SK-N-SH (cell line): ENCODE measurements at regions not wholly inside any gene's neighbourhood (a gene's known extent, or its start where the extent isn't known, plus 50 kb on each side); places are given as distances from the start of the nearest gene placed in this dataset.

Experiments used
- CTCF ChIA-PET: fragments of 300-600, 350-600 bp; formaldehyde crosslinking; extraction: SDS; loops from one replicate; lab custom pipeline; 2021; lab: Yijun Ruan, JAX
- POLR2A ChIA-PET: fragments of 350-600 bp; sonication (Branson Sonifier 250); formaldehyde crosslinking; extraction: SDS; loops from one replicate; lab custom pipeline; 2020; ENCODE audit warnings: antibody characterized with exemption, inconsistent platforms; lab: Yijun Ruan, JAX
- DNase-seq: peaks from one replicate; pipeline ENCODE4 v3.0.0; 2012
- H2AFZ ChIP-seq: fragments of 200-600 bp; sonication (generic); 2 replicates; pipeline ENCODE4 v1.8.1; 2016; ENCODE audit warnings: antibody characterized with exemption, mild to moderate bottlenecking, low read depth
- H3F3A ChIP-seq: fragments of 200-600 bp; sonication (generic); replicated peaks from 2 replicates; pipeline ENCODE3; 2016; ENCODE audit warnings: antibody characterized with exemption, mild to moderate bottlenecking; ENCODE audit not compliant: insufficient read depth
- H3K27ac ChIP-seq, 2 experiments: fragments of 200-500 bp in 1 of 2; fragments of 200-600 bp in 1 of 2; sonication (Bioruptor generic) in 1 of 2; sonication (generic), shearing (Covaris generic) in 1 of 2; 2 replicates each; pipeline versions ENCODE4 v1.5.1 to v1.6.1; 2014 to 2016; ENCODE audit warnings: low read depth in 2 of 2, inconsistent platforms in 1 of 2, low read length in 1 of 2, mild to moderate bottlenecking in 1 of 2, mixed read lengths in 1 of 2
- H3K27me3 ChIP-seq: fragments of 200-600 bp; sonication (generic), shearing (Covaris generic); 2 replicates; pipeline ENCODE4 v1.6.1; 2016; ENCODE audit warnings: mixed run types; ENCODE audit not compliant: insufficient read depth
- H3K36me3 ChIP-seq, 2 experiments: fragments of 200-500 bp in 1 of 2; fragments of 200-600 bp in 1 of 2; sonication (Bioruptor generic) in 1 of 2; sonication (generic) in 1 of 2; replicated peaks in 1 of 2; 2 replicates each; pipeline versions ENCODE3 to v1.5.1; 2014 to 2016; ENCODE audit warnings: low read length in 1 of 2, mild to moderate bottlenecking in 1 of 2; ENCODE audit not compliant: insufficient read depth in 2 of 2, control insufficient read depth in 1 of 2
- H3K4me1 ChIP-seq, 2 experiments: fragments of 200-500 bp in 1 of 2; fragments of 200-600 bp in 1 of 2; sonication (Bioruptor generic) in 1 of 2; sonication (generic), shearing (Covaris generic) in 1 of 2; 2 replicates each; pipeline versions ENCODE4 v1.5.1 to v1.6.1; 2014 to 2016; ENCODE audit warnings: low read depth in 1 of 2, low read length in 1 of 2, mixed run types in 1 of 2; ENCODE audit not compliant: insufficient read depth in 2 of 2, control insufficient read depth in 1 of 2
- H3K4me2 ChIP-seq: fragments of 200-600 bp; sonication (generic), shearing (Covaris generic); 2 replicates; pipeline ENCODE4 v1.6.1; 2017; ENCODE audit warnings: mixed run types
- H3K4me3 ChIP-seq, 2 experiments: fragments of 200-500 bp in 1 of 2; fragments of 200-600 bp in 1 of 2; sonication (Bioruptor generic) in 1 of 2; sonication (generic), shearing (Covaris generic) in 1 of 2; 2 replicates each; pipeline versions ENCODE4 v1.5.1 to v1.8.1; 2014 to 2016; ENCODE audit warnings: low read depth in 2 of 2, inconsistent platforms in 1 of 2, low read length in 1 of 2, mild to moderate bottlenecking in 1 of 2, mixed read lengths in 1 of 2, moderate library complexity in 1 of 2
- H3K79me2 ChIP-seq: fragments of 200-600 bp; sonication (generic); 2 replicates; pipeline ENCODE4 v1.8.1; 2017; ENCODE audit warnings: mild to moderate bottlenecking; ENCODE audit not compliant: insufficient read depth
- H3K9ac ChIP-seq: fragments of 200-600 bp; sonication (generic); 2 replicates; pipeline ENCODE4 v1.6.1; 2017; ENCODE audit warnings: mixed run types
- H3K9me2 ChIP-seq: fragments of 200-600 bp; sonication (generic); 2 replicates; pipeline ENCODE4 v1.6.1; 2017; ENCODE audit warnings: mixed run types
- H3K9me3 ChIP-seq: fragments of 200-600 bp; sonication (generic); 2 replicates; pipeline ENCODE4 v1.6.1; 2017; ENCODE audit warnings: mixed run types, mild to moderate bottlenecking, moderate library complexity
- H4K20me1 ChIP-seq: fragments of 200-600 bp; sonication (generic); 2 replicates; pipeline ENCODE4 v1.6.1; 2017; ENCODE audit warnings: mild to moderate bottlenecking, mixed run types; ENCODE audit not compliant: insufficient read depth
- CHD2 ChIP-seq: fragments of 150-350 bp; IDR thresholded peaks from 2 replicates; pipeline ENCODE4 v1.6.1; 2018; ENCODE audit warnings: low read length; ENCODE audit not compliant: partially characterized antibody
- EP300 ChIP-seq, 2 experiments: IDR thresholded peaks; 2 replicates each; pipeline versions ENCODE4 v1.4.0 to v1.6.1; 2012; ENCODE audit warnings: borderline replicate concordance in 1 of 2, low read depth in 1 of 2, low read length in 1 of 2
- FOXM1 ChIP-seq: IDR thresholded peaks from 2 replicates; pipeline ENCODE4 v1.4.0; 2012; ENCODE audit warnings: low read depth, mild to moderate bottlenecking
- MXI1 ChIP-seq: IDR thresholded peaks from 2 replicates; pipeline ENCODE4 v1.6.1; 2012; ENCODE audit warnings: mild to moderate bottlenecking, low read depth, low read length, improper control_type of control experiment
- NFIC ChIP-seq: IDR thresholded peaks from 2 replicates; pipeline ENCODE4 v1.4.0; 2012; ENCODE audit warnings: borderline replicate concordance
- NRF1 ChIP-seq: IDR thresholded peaks from 2 replicates; pipeline ENCODE4 v1.6.1; 2012; ENCODE audit warnings: low read depth, mild to moderate bottlenecking, low read length
- RAD21 ChIP-seq: IDR thresholded peaks from 2 replicates; pipeline ENCODE4 v1.6.1; 2012; ENCODE audit warnings: mild to moderate bottlenecking, low read length
- RCOR1 ChIP-seq: fragments of 150-350 bp; IDR thresholded peaks from 2 replicates; pipeline ENCODE4 v1.6.1; 2017; ENCODE audit warnings: antibody characterized with exemption, low read length
- RXRA ChIP-seq: IDR thresholded peaks from 2 replicates; pipeline ENCODE4 v1.4.0; 2012; ENCODE audit warnings: low read depth, mild to moderate bottlenecking, borderline replicate concordance
- SIN3A ChIP-seq: IDR thresholded peaks from 2 replicates; pipeline ENCODE4 v1.6.1; 2012; ENCODE audit warnings: low read depth, mild to moderate bottlenecking, low read length, moderate library complexity, borderline replicate concordance
- TAF1 ChIP-seq: IDR thresholded peaks from 2 replicates; pipeline ENCODE4 v1.6.1; 2012; ENCODE audit warnings: low read depth, mild to moderate bottlenecking, low read length, moderate library complexity, borderline replicate concordance
- TCF12 ChIP-seq: IDR thresholded peaks from 2 replicates; pipeline ENCODE4 v1.4.0; 2012
- TEAD4 ChIP-seq: IDR thresholded peaks from 2 replicates; pipeline ENCODE4 v1.4.0; 2012; ENCODE audit warnings: mild to moderate bottlenecking, borderline replicate concordance; ENCODE audit not compliant: insufficient read depth
- YY1 ChIP-seq: IDR thresholded peaks from 2 replicates; pipeline ENCODE4 v1.4.0; 2012; ENCODE audit warnings: low read depth, mild to moderate bottlenecking
- WGBS: methylation state at CpG from one replicate; pipeline ENCODE4 v1.1.6; 2017; ENCODE audit warnings: low lambda C conversion rate; 5-methylcytosine and 5-hydroxymethylcytosine counted together
- TF ChIP-seq, protein P1 (sequence below): fragments of 200-600 bp; sonication (generic); IDR thresholded peaks from 2 replicates; pipeline ENCODE4 v1.6.1; 2017; ENCODE audit warnings: antibody characterized with exemption, mild to moderate bottlenecking, moderate library complexity
- TF ChIP-seq, protein P2 (sequence below): fragments of 150-350 bp; IDR thresholded peaks from 2 replicates; pipeline ENCODE4 v1.6.1; 2016; ENCODE audit warnings: mild to moderate bottlenecking, low read depth, low read length
- TF ChIP-seq, protein P3 (sequence below): IDR thresholded peaks from 2 replicates; pipeline ENCODE4 v1.4.0; 2012; ENCODE audit warnings: low read depth, borderline replicate concordance

- Histone ChIP-seq H3K36me3 (no peaks in the 10 kb centered on the region), H3K9me3 (no peaks in the 10 kb centered on the region), H2AFZ (no peak overlapping the region), H3K4me1 (no peaks in the 10 kb centered on the region), H3K27ac (no peak overlapping the region), H3K4me3 (no peak overlapping the region), H3K9ac (no peak overlapping the region), H4K20me1 (no peaks in the 10 kb centered on the region), H3K9me2 (no peaks in the 10 kb centered on the region), H3F3A (no peaks in the 10 kb centered on the region), H3K4me2 (no peak overlapping the region), H3K27me3 (no peaks in the 10 kb centered on the region), H3K79me2 (no peaks in the 10 kb centered on the region)
- TF ChIP-seq MXI1 (no peak), TAF1 (no peak), CHD2 (no peak), TCF12 (no peak), NFIC (no peak), NRF1 (no peak), FOXM1 (no peak)
- TF ChIP-seq, protein P1, sequence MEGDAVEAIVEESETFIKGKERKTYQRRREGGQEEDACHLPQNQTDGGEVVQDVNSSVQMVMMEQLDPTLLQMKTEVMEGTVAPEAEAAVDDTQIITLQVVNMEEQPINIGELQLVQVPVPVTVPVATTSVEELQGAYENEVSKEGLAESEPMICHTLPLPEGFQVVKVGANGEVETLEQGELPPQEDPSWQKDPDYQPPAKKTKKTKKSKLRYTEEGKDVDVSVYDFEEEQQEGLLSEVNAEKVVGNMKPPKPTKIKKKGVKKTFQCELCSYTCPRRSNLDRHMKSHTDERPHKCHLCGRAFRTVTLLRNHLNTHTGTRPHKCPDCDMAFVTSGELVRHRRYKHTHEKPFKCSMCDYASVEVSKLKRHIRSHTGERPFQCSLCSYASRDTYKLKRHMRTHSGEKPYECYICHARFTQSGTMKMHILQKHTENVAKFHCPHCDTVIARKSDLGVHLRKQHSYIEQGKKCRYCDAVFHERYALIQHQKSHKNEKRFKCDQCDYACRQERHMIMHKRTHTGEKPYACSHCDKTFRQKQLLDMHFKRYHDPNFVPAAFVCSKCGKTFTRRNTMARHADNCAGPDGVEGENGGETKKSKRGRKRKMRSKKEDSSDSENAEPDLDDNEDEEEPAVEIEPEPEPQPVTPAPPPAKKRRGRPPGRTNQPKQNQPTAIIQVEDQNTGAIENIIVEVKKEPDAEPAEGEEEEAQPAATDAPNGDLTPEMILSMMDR = no peak
- ChIA-PET CTCF (no interaction called here), POLR2A (no interaction called here)
- 0% methylated on average over 1 of the region's 1 CpG for WGBS
- DNase-seq = no peak
Measured at GRCh38 chr4:64935469-64936001, 526.3 kb upstream of the TECRL start.

- Histone ChIP-seq H4K20me1 (no peaks in the 10 kb centered on the region), H3K4me3 (no peak overlapping the region), H3K36me3 (no peaks in the 10 kb centered on the region), H3K4me1 (no peaks in the 10 kb centered on the region), H3K27ac (no peak overlapping the region), H3F3A (no peaks in the 10 kb centered on the region), H3K4me2 (no peak overlapping the region), H3K27me3 (no peaks in the 10 kb centered on the region), H2AFZ (no peak overlapping the region), H3K9me3 (no peaks in the 10 kb centered on the region), H3K9ac (no peak overlapping the region), H3K79me2 (no peaks in the 10 kb centered on the region), H3K9me2 (no peaks in the 10 kb centered on the region)
- DNase-seq = no peak
- WGBS = 39% methylated on average over 2 of the region's 2 CpGs
- ChIA-PET CTCF (no interaction called here), POLR2A (no interaction called here)
- TF ChIP-seq RCOR1 (no peak), EP300 (IDR thresholded peaks at IDR 0.05; ENCODE audit: borderline replicate concordance in 1 of 2, low read depth in 1 of 2, low read length in 1 of 2) (no peak), RAD21 (no peak), SIN3A (no peak), TEAD4 (no peak), YY1 (no peak), RXRA (no peak), MXI1 (no peak)
- TF ChIP-seq, protein P2, sequence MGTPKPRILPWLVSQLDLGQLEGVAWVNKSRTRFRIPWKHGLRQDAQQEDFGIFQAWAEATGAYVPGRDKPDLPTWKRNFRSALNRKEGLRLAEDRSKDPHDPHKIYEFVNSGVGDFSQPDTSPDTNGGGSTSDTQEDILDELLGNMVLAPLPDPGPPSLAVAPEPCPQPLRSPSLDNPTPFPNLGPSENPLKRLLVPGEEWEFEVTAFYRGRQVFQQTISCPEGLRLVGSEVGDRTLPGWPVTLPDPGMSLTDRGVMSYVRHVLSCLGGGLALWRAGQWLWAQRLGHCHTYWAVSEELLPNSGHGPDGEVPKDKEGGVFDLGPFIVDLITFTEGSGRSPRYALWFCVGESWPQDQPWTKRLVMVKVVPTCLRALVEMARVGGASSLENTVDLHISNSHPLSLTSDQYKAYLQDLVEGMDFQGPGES = no peak
- TF ChIP-seq, protein P3, sequence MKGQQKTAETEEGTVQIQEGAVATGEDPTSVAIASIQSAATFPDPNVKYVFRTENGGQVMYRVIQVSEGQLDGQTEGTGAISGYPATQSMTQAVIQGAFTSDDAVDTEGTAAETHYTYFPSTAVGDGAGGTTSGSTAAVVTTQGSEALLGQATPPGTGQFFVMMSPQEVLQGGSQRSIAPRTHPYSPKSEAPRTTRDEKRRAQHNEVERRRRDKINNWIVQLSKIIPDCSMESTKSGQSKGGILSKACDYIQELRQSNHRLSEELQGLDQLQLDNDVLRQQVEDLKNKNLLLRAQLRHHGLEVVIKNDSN = no peak
Measured at GRCh38 chr4:64911846-64912245, 502.6 kb upstream of the TECRL start.
